NCI-H524 (cell line): ENCODE measurements at regions not wholly inside any gene's neighbourhood (a gene's known extent, or its start where the extent isn't known, plus 50 kb on each side); places are given as distances from the start of the nearest gene placed in this dataset.

Experiments
- DNase-seq, 2 experiments: peaks; one replicate each; lab custom pipeline; 2025; lab: John Stamatoyannopoulos, UW

GRCh38 chr6:40075056-40075590, 140.9 kb upstream of the MOCS1 start:
- no peak for DNase-seq

- no peak for DNase-seq
These were observed 140.2 kb upstream of the MOCS1 start for GRCh38 chr6:40074306-40075055.

GRCh38 chr6:40066372-40066771, 132.1 kb upstream of the MOCS1 start:
- DNase-seq: no peak

- DNase-seq: no peak
These were observed 122.6 kb upstream of the MOCS1 start for GRCh38 chr6:40056865-40057264.

- no peak for DNase-seq
These were observed 120.3 kb upstream of the MOCS1 start for GRCh38 chr6:40054602-40055001.

GRCh38 chr6:40054186-40054585, 119.9 kb upstream of the MOCS1 start:
- no peak for DNase-seq

GRCh38 chr6:40049128-40049527, 114.9 kb upstream of the MOCS1 start:
- no peak for DNase-seq

- no peak for DNase-seq
These were observed 109.9 kb upstream of the MOCS1 start for GRCh38 chr6:40044196-40044595.

- no peak for DNase-seq
These were observed 108.0 kb upstream of the MOCS1 start for GRCh38 chr6:40042232-40042631.

GRCh38 chr6:40039042-40039441, 104.8 kb upstream of the MOCS1 start:
- DNase-seq: no peak

- DNase-seq: no peak
These were observed 104.4 kb upstream of the MOCS1 start for GRCh38 chr6:40038626-40039025.

GRCh38 chr6:40037271-40037670, 103.0 kb upstream of the MOCS1 start:
- DNase-seq: no peak

GRCh38 chr6:40036186-40036585, 101.9 kb upstream of the MOCS1 start:
- no peak for DNase-seq

GRCh38 chr6:40028449-40028848, 94.2 kb upstream of the MOCS1 start:
- no peak for DNase-seq

GRCh38 chr6:40022867-40023266, 88.6 kb upstream of the MOCS1 start:
- DNase-seq: no peak

- no peak for DNase-seq
These were observed 85.9 kb upstream of the MOCS1 start for GRCh38 chr6:40020166-40020565.

- no peak for DNase-seq
These were observed 81.3 kb upstream of the MOCS1 start for GRCh38 chr6:40015530-40015929.

- no peak for DNase-seq
These were observed 77.6 kb upstream of the MOCS1 start for GRCh38 chr6:40011844-40012243.

- no peak for DNase-seq
These were observed 66.8 kb upstream of the MOCS1 start for GRCh38 chr6:40000964-40001515.

- DNase-seq: no peak
These were observed 65.0 kb upstream of the MOCS1 start for GRCh38 chr6:39999006-39999867.

GRCh38 chr6:39998126-39998525, 63.9 kb upstream of the MOCS1 start:
- no peak for DNase-seq

GRCh38 chr6:39997101-39997635, 62.9 kb upstream of the MOCS1 start:
- peak; percentile 58 to 64 for DNase-seq
